Endothelial cell of umbilical vein (primary cell): ENCODE measurements at regions not wholly inside any gene's neighbourhood (a gene's known extent, or its start where the extent isn't known, plus 50 kb on each side); places are given as distances from the start of the nearest gene placed in this dataset.

Experiments used
- BruUV-seq: library from RNA; stranded (reverse); fragments of 400-500 nt; replicated peaks from 2 replicates; lab custom pipeline; 2021; lab: Mats Ljungman, UMichigan
- CTCF ChIA-PET: fragments of 300-600, 350-600 bp; sonication (Branson Sonifier 250); formaldehyde crosslinking; loops from one replicate; lab custom pipeline; 2021; ENCODE audit warnings: antibody characterized with exemption, inconsistent platforms; lab: Charles Lee
- POLR2A ChIA-PET: fragments of 300-600, 350-600 bp; sonication (Branson Sonifier 250); formaldehyde crosslinking; loops from one replicate; lab custom pipeline; 2021; ENCODE audit warnings: antibody characterized with exemption, inconsistent platforms; lab: Charles Lee
- DNase-seq: peaks from one replicate; pipeline ENCODE4 v3.0.0-alpha.2; 2011; ENCODE audit warnings: low read depth, low spot score
- FAIRE-seq: peaks from 2 replicates; lab custom pipeline; 2011; peaks lifted over from hg19 to GRCh38; lab: Jason Lieb, UNC
- H2AFZ ChIP-seq: 2 replicates; pipeline ENCODE4 v1.6.0; 2012; ENCODE audit warnings: low read depth, low read length, control low read depth, inconsistent platforms
- H3K27ac ChIP-seq: 2 replicates; pipeline ENCODE4 v1.5.1; 2011; ENCODE audit warnings: low read depth, mild to moderate bottlenecking, control low read depth, low read length, moderate library complexity; ENCODE audit not compliant: insufficient read depth
- H3K27me3 ChIP-seq, 2 experiments: 2 replicates each; pipeline versions ENCODE4 v1.6.0 to v1.6.1; 2011; ENCODE audit warnings: low read length in 2 of 2, mixed read lengths in 1 of 2; ENCODE audit not compliant: control insufficient read depth in 2 of 2, insufficient read depth in 2 of 2
- H3K36me3 ChIP-seq, 2 experiments: 2 replicates in 1 of 2; 3 replicates in 1 of 2; pipeline ENCODE4 v1.5.1; 2011; ENCODE audit warnings: low read length in 2 of 2, mild to moderate bottlenecking in 1 of 2, moderate library complexity in 1 of 2; ENCODE audit not compliant: control insufficient read depth in 2 of 2, insufficient read depth in 2 of 2; ENCODE audit errors: extremely low read depth in 1 of 2
- H3K4me1 ChIP-seq: 3 replicates; pipeline ENCODE4 v1.5.1; 2011; ENCODE audit warnings: mild to moderate bottlenecking, low read length; ENCODE audit not compliant: control insufficient read depth, insufficient read depth; ENCODE audit errors: extremely low read depth
- H3K4me2 ChIP-seq: 2 replicates; pipeline ENCODE4 v1.6.1; 2011; ENCODE audit warnings: low read length, control low read depth, mixed read lengths; ENCODE audit not compliant: insufficient read depth
- H3K4me3 ChIP-seq, 3 experiments: fragments of 200-600 bp in 1 of 3; sonication (generic), shearing (Covaris generic) in 1 of 3; replicated peaks in 1 of 3; 2 replicates each; pipeline ENCODE4 v1.5.1; 2011 to 2016; ENCODE audit warnings: control low read depth in 3 of 3, low read length in 3 of 3, mild to moderate bottlenecking in 2 of 3, inconsistent platforms in 1 of 3, low read depth in 1 of 3, moderate library complexity in 1 of 3; ENCODE audit not compliant: insufficient read depth in 1 of 3
- H3K79me2 ChIP-seq: 2 replicates; pipeline ENCODE4 v1.6.0; 2012; ENCODE audit warnings: low read length, inconsistent platforms; ENCODE audit not compliant: control insufficient read depth, insufficient read depth
- H3K9ac ChIP-seq: replicated peaks from 2 replicates; pipeline ENCODE3; 2011; ENCODE audit warnings: low read length, control low read depth; ENCODE audit not compliant: insufficient read depth; ENCODE audit errors: extremely low read depth
- H3K9me1 ChIP-seq: replicated peaks from 3 replicates; pipeline ENCODE4 v1.6.0; 2011; ENCODE audit warnings: mild to moderate bottlenecking, low read length; ENCODE audit not compliant: control insufficient read depth, insufficient read depth; ENCODE audit errors: extremely low read depth
- H3K9me3 ChIP-seq: replicated peaks from 2 replicates; pipeline ENCODE4 v1.5.1; 2012; ENCODE audit warnings: low read length, inconsistent platforms; ENCODE audit not compliant: control insufficient read depth, insufficient read depth
- H4K20me1 ChIP-seq: replicated peaks from 2 replicates; pipeline ENCODE3; 2011; ENCODE audit warnings: mild to moderate bottlenecking, low read length; ENCODE audit not compliant: control insufficient read depth, insufficient read depth; ENCODE audit errors: extremely low read depth
- EZH2 ChIP-seq: IDR thresholded peaks from 2 replicates; pipeline ENCODE4 v1.6.1; 2012; ENCODE audit warnings: borderline replicate concordance, low read depth, mild to moderate bottlenecking, moderate library complexity, low read length, inconsistent platforms; ENCODE audit not compliant: severe bottlenecking
- FOS ChIP-seq: IDR thresholded peaks from 2 replicates; pipeline ENCODE4 v1.6.1; 2011; ENCODE audit warnings: mild to moderate bottlenecking, low read length, moderate library complexity, borderline replicate concordance; ENCODE audit not compliant: insufficient read depth
- GATA2 ChIP-seq: IDR thresholded peaks from 2 replicates; pipeline ENCODE4 v1.7.0; 2011; ENCODE audit warnings: low read depth, mild to moderate bottlenecking, moderate library complexity, mixed read lengths, low read length; ENCODE audit not compliant: insufficient read length, insufficient read depth
- JUN ChIP-seq: IDR thresholded peaks from 2 replicates; pipeline ENCODE4 v1.6.1; 2011; ENCODE audit warnings: borderline replicate concordance, low read depth; ENCODE audit not compliant: insufficient read length, insufficient read depth
- MYC ChIP-seq: IDR thresholded peaks from one replicate; pipeline ENCODE4 v1.6.1; 2011; ENCODE audit warnings: mild to moderate bottlenecking, low read depth, low read length
- POLR2A ChIP-seq: IDR thresholded peaks from 2 replicates; pipeline ENCODE4 v1.6.1; 2012; ENCODE audit warnings: low read depth, mild to moderate bottlenecking, control low read depth, low read length
- POLR2AphosphoS5 ChIP-seq: IDR thresholded peaks from 2 replicates; pipeline ENCODE4 v1.6.1; 2012; ENCODE audit warnings: low read depth, mild to moderate bottlenecking, control low read depth, low read length, moderate library complexity; ENCODE audit not compliant: insufficient read depth
- dilution Hi-C: fragments of 300-500 bp; cut with MboI; formaldehyde crosslinking; loops from one replicate; pipeline ENCODE4 v1.15.0; 2019; ENCODE audit warnings: low sequenced_read_pairs; ENCODE audit not compliant: extremely low pct_ligation_motif_present
- intact Hi-C: fragments of 100-400 bp; cut with micrococcal nuclease; formaldehyde crosslinking; loops from one replicate; pipeline ENCODE4 v1.10.0; 2022
- TF ChIP-seq, protein P1 (sequence below): IDR thresholded peaks from 2 replicates; pipeline ENCODE4 v1.6.1; 2011; ENCODE audit not compliant: insufficient read depth, insufficient read length
- TF ChIP-seq, protein P2 (sequence below), 2 donors: IDR thresholded peaks; 1 replicate in 1 of 2; 2 replicates in 1 of 2; pipeline ENCODE4 v1.5.1; 2011; ENCODE audit warnings: low read length in 2 of 2, mild to moderate bottlenecking in 2 of 2, moderate library complexity in 2 of 2, control low read depth in 1 of 2, inconsistent platforms in 1 of 2, low read depth in 1 of 2; ENCODE audit not compliant: insufficient read depth in 1 of 2; ENCODE audit errors: extremely low read depth in 1 of 2

DNA sequence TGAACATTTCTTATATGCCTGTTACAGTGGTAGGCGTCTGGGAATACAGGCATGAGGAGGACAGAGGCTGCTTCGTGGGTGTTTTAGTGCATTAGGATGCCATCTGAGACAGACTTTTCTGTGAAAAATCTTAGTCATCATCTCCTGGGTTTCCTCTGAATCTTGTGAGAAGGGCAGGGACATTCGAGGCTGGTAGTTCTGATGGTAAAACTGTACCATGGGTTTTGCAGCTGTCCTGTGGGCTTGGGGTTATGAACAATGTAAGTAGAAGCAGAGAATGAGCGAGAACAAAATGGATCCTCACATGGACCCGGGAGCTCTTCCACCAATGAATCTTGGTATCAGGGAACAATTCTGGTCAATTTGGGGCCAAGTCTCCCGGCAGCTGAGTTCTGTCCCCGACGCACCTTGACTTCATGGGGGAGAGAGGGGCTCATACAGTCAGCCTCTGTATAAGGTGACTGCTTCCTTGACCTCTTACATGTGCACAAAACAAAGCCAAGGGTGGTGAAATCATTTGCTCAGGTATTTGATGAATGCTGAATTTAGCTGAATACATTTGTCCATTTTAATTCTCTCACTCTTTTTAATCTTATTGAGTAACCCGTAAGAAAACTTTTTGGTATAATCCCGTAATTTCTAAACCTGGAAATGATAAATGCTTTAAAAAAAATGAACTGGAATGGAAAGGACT, 63.6 kb upstream of the ERRFI1 start:
- peak overlapping the region; percentile 64 for H3K4me2 ChIP-seq
- intact Hi-C loops, result loop anchor here (1.0 kb wide), 6 partner anchors 12 to 225 kb away; no protein-coding TSS in a partner anchor
- H3K9ac ChIP-seq, result peak overlapping the region; percentile 12
- FAIRE-seq, result peak; percentile 75
- H3K27ac ChIP-seq, result peak overlapping the region; percentile 90
- TF ChIP-seq JUN (no peak), EZH2 (no peak), POLR2A (no peak), FOS (no peak), POLR2AphosphoS5 (no peak), MYC (no peak), GATA2 (no peak)
- TF ChIP-seq, protein P1, sequence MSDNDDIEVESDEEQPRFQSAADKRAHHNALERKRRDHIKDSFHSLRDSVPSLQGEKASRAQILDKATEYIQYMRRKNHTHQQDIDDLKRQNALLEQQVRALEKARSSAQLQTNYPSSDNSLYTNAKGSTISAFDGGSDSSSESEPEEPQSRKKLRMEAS, result no peak
- TF ChIP-seq, protein P2, sequence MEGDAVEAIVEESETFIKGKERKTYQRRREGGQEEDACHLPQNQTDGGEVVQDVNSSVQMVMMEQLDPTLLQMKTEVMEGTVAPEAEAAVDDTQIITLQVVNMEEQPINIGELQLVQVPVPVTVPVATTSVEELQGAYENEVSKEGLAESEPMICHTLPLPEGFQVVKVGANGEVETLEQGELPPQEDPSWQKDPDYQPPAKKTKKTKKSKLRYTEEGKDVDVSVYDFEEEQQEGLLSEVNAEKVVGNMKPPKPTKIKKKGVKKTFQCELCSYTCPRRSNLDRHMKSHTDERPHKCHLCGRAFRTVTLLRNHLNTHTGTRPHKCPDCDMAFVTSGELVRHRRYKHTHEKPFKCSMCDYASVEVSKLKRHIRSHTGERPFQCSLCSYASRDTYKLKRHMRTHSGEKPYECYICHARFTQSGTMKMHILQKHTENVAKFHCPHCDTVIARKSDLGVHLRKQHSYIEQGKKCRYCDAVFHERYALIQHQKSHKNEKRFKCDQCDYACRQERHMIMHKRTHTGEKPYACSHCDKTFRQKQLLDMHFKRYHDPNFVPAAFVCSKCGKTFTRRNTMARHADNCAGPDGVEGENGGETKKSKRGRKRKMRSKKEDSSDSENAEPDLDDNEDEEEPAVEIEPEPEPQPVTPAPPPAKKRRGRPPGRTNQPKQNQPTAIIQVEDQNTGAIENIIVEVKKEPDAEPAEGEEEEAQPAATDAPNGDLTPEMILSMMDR (IDR thresholded peaks at IDR 0.05; ENCODE audit: extremely low read depth in 1 of 2, insufficient read depth in 1 of 2, low read depth in 1 of 2, low read length in 2 of 2), result no peak
- no TSS peak for BruUV-seq
- H3K79me2 ChIP-seq, result no peaks in the 10 kb centered on the region
- H3K4me3 ChIP-seq, result no peak overlapping the region
- H3K4me1 ChIP-seq, result peaks cover 36% of the 10 kb centered on the region
- H3K9me3 ChIP-seq, result no peaks in the 10 kb centered on the region
- dilution Hi-C loops, result loop anchor here (10.0 kb wide), 1 partner anchor 45 kb away; no protein-coding TSS in a partner anchor
- H3K36me3 ChIP-seq, result no peaks in the 10 kb centered on the region
- no peaks in the 10 kb centered on the region for H3K27me3 ChIP-seq
- no peaks in the 10 kb centered on the region for H4K20me1 ChIP-seq
- ChIA-PET POLR2A (interaction anchor here (0.6 to 1.5 kb wide), 3 partner anchors 12 to 108 kb away, joined by 3 to 6 read pairs (median 5); no protein-coding TSS in a partner anchor), CTCF (interaction anchor here (0.7 to 3.2 kb wide), 9 partner anchors 12 to 226 kb away, joined by 3 to 16 read pairs (median 3); no protein-coding TSS in a partner anchor)
- peak; percentile 47 for DNase-seq
- H2AFZ ChIP-seq, result peak overlapping the region; percentile 52
- H3K9me1 ChIP-seq, result no peaks in the 10 kb centered on the region
